PC-9 (cell line): ENCODE measurements at regions not wholly inside any gene's neighbourhood (a gene's known extent, or its start where the extent isn't known, plus 50 kb on each side); places are given as distances from the start of the nearest gene placed in this dataset.

ENCODE experiments used
- BruUV-seq: library from RNA; stranded (reverse); fragments of 400-500 nt; replicated peaks from 2 replicates; lab custom pipeline; 2021; lab: Mats Ljungman, UMichigan
- CTCF ChIA-PET: fragments of 300-600 bp; sonication (Branson Sonifier 250); formaldehyde crosslinking; loops from one replicate; lab custom pipeline; 2022; ENCODE audit warnings: antibody characterized with exemption; lab: Charles Lee
- POLR2A ChIA-PET: fragments of 300-600 bp; sonication (Branson Sonifier 250); formaldehyde crosslinking; loops from one replicate; lab custom pipeline; 2022; ENCODE audit warnings: antibody characterized with exemption; ENCODE audit not compliant: unreplicated experiment; lab: Charles Lee
- DNase-seq, 2 experiments: peaks; one replicate each; pipeline versions ENCODE4 v3.0.0 to v3.0.0-alpha.2; 2015 to 2022; ENCODE audit warnings: mixed read lengths in 1 of 2
- H2AFZ ChIP-seq: fragments of 200-600 bp; sonication (generic); 2 replicates; pipeline ENCODE4 v1.8.1; 2017; ENCODE audit warnings: antibody characterized with exemption
- H3F3A ChIP-seq: fragments of 200-600 bp; sonication (generic); 2 replicates; pipeline ENCODE4 v1.8.1; 2017; ENCODE audit warnings: antibody characterized with exemption, mild to moderate bottlenecking, low read depth; ENCODE audit not compliant: insufficient read depth
- H3K27ac ChIP-seq: fragments of 200-600 bp; sonication (generic); 2 replicates; pipeline ENCODE4 v1.6.1; 2016; ENCODE audit warnings: mixed run types
- H3K27me3 ChIP-seq: fragments of 200-600 bp; sonication (generic); 2 replicates; pipeline ENCODE4 v1.6.1; 2016; ENCODE audit warnings: low read depth, mixed run types; ENCODE audit not compliant: insufficient read depth
- H3K36me3 ChIP-seq: fragments of 200-600 bp; sonication (generic); 2 replicates; pipeline ENCODE4 v1.6.1; 2016; ENCODE audit warnings: low read depth, mixed run types
- H3K4me1 ChIP-seq: fragments of 200-600 bp; sonication (generic); replicated peaks from 2 replicates; pipeline ENCODE4 v1.6.1; 2016; ENCODE audit warnings: mixed run types; ENCODE audit not compliant: insufficient read depth
- H3K4me2 ChIP-seq: fragments of 200-600 bp; sonication (generic); 2 replicates; pipeline ENCODE4 v1.6.1; 2017; ENCODE audit warnings: mixed run types
- H3K4me3 ChIP-seq: fragments of 200-600 bp; sonication (generic); 2 replicates; pipeline ENCODE4 v1.6.1; 2016; ENCODE audit warnings: mixed run types
- H3K79me2 ChIP-seq: fragments of 200-600 bp; sonication (generic); 2 replicates; pipeline ENCODE4 v1.6.1; 2017; ENCODE audit warnings: low read depth, mixed run types
- H3K9me2 ChIP-seq: fragments of 200-600 bp; sonication (generic); 2 replicates; pipeline ENCODE4 v1.8.1; 2017; ENCODE audit warnings: mild to moderate bottlenecking; ENCODE audit not compliant: insufficient read depth
- H3K9me3 ChIP-seq: fragments of 200-600 bp; sonication (generic); 2 replicates; pipeline ENCODE4 v1.8.1; 2016; ENCODE audit warnings: low read depth; ENCODE audit not compliant: insufficient read depth
- H4K20me1 ChIP-seq: fragments of 200-600 bp; sonication (generic); 2 replicates; pipeline ENCODE4 v1.8.1; 2017; ENCODE audit not compliant: insufficient read depth
- CTCF ChIP-seq: fragments of 200-600 bp; sonication (generic); conservative IDR thresholded peaks from 2 replicates; pipeline ENCODE4 v1.6.1; 2017; ENCODE audit warnings: mixed run types, antibody characterized with exemption, mild to moderate bottlenecking, moderate library complexity
- EZH2 ChIP-seq: fragments of 200-600 bp; sonication (generic); IDR thresholded peaks from 2 replicates; pipeline ENCODE4 v1.8.0; 2017; ENCODE audit warnings: antibody characterized with exemption, low read depth
- intact Hi-C: fragments of 100-400 bp; cut with micrococcal nuclease; formaldehyde crosslinking; loops from one replicate; pipeline ENCODE4 v1.10.0; 2022; ENCODE audit not compliant: unreplicated experiment

GRCh38 chr15:93882141-93882540 lies 349.2 kb upstream of the MCTP2 start:
- TF ChIP-seq CTCF (no peak), EZH2 (no peak)
- POLR2A ChIA-PET = no interaction called here
- no peaks in the 10 kb centered on the region for H3K9me2 ChIP-seq
- H3K9me3 ChIP-seq = no peaks in the 10 kb centered on the region
- H3K4me2 ChIP-seq = no peak overlapping the region
- no peak overlapping the region for H2AFZ ChIP-seq
- no peaks in the 10 kb centered on the region for H3K79me2 ChIP-seq
- no peak overlapping the region for H3K27ac ChIP-seq
- no peak overlapping the region for H3K4me3 ChIP-seq
- H3K36me3 ChIP-seq = no peaks in the 10 kb centered on the region
- H4K20me1 ChIP-seq = no peaks in the 10 kb centered on the region
- H3K27me3 ChIP-seq = no peaks in the 10 kb centered on the region
- no peaks in the 10 kb centered on the region for H3K4me1 ChIP-seq
- no peaks in the 10 kb centered on the region for H3F3A ChIP-seq
- CTCF ChIA-PET = no interaction called here
- intact Hi-C loops = no loop called here
- no peak for DNase-seq
- BruUV-seq = no TSS peak

GRCh38 chr15:93881310-93881709 lies 350.1 kb upstream of the MCTP2 start:
- Histone ChIP-seq H3K27ac (no peak overlapping the region), H3K27me3 (no peaks in the 10 kb centered on the region), H2AFZ (no peak overlapping the region), H3K9me2 (no peaks in the 10 kb centered on the region), H3K4me1 (no peaks in the 10 kb centered on the region), H3K79me2 (no peaks in the 10 kb centered on the region), H3K4me2 (no peak overlapping the region), H3K9me3 (no peaks in the 10 kb centered on the region), H3K36me3 (no peaks in the 10 kb centered on the region), H4K20me1 (no peaks in the 10 kb centered on the region), H3K4me3 (no peak overlapping the region), H3F3A (no peaks in the 10 kb centered on the region)
- DNase-seq = no peak
- no TSS peak for BruUV-seq
- intact Hi-C loops = no loop called here
- ChIA-PET CTCF (no interaction called here), POLR2A (no interaction called here)
- no peak for TF ChIP-seq EZH2
- TF ChIP-seq CTCF = no peak

GRCh38 chr15:93880358-93880757 lies 351.0 kb upstream of the MCTP2 start:
- H3F3A ChIP-seq = no peaks in the 10 kb centered on the region
- BruUV-seq = no TSS peak
- H3K36me3 ChIP-seq = no peaks in the 10 kb centered on the region
- no peaks in the 10 kb centered on the region for H3K79me2 ChIP-seq
- H3K27ac ChIP-seq = no peak overlapping the region
- H3K4me1 ChIP-seq = no peaks in the 10 kb centered on the region
- TF ChIP-seq CTCF (no peak), EZH2 (no peak)
- no peak overlapping the region for H2AFZ ChIP-seq
- ChIA-PET CTCF (no interaction called here), POLR2A (no interaction called here)
- no peak overlapping the region for H3K4me2 ChIP-seq
- H3K27me3 ChIP-seq = no peaks in the 10 kb centered on the region
- H4K20me1 ChIP-seq = no peaks in the 10 kb centered on the region
- no peaks in the 10 kb centered on the region for H3K9me3 ChIP-seq
- DNase-seq = no peak
- no peaks in the 10 kb centered on the region for H3K9me2 ChIP-seq
- H3K4me3 ChIP-seq = no peak overlapping the region
- intact Hi-C loops = no loop called here
